Putamen (tissue), 1 donor: ENCODE measurements at regions not wholly inside any gene's neighbourhood (a gene's known extent, or its start where the extent isn't known, plus 50 kb on each side); places are given as distances from the start of the nearest gene placed in this dataset.
"Not testable (repeated sequence)": the region's sequence is repeated elsewhere in the genome, so short reads cannot be mapped to it uniquely, and the experiment has no call there.

ENCODE experiments used
- DNase-seq: peaks from one replicate; pipeline ENCODE4 v3.0.0-alpha.2; 2016; ENCODE audit warnings: low spot score

DNA sequence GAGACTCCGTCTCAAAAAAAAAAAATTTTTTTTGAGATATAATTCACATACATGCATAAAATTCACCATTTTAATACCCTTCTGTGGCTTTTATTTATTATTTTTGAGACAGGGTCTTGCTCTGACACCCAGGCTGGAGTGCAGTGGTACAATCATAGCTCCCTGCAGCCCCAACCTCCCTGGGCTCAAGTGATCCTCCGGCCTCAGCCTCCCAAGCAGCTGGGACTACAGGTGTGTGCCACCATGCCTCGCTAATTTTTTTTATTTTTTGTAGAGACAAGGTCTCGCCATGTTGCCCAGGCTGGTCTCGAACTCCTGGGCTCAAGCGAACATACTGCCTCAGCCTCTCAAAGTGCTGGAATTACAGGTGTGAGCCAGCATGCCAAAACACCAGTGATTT, 305.9 kb downstream of the GOLGA6L6 start:
- DNase-seq, result not testable (repeated sequence)

DNA sequence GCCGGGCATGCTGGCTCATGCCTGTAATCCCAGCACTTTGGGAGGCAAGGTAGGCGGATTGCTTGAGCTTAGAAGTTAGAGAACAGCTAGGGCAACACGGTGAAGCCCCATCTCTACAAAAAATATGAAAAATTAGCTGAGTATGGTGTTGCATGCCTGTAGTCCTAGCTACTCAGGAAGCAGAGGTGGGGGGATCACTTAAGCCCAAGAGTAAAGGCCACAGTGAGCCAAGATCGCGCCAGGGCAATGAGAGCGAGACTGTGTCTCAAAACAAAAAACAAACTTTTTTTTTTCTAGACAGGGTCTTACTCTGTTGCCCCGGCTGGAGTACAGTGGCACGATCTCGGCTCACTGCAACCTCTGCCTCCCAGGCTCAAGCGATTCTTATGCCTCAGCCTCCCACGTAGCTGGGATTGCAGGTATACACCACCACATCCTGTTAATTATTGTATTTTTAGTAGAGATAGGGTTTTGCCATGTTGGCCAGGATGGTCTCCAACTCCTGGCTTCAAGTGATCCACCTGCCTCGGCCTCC, 307.5 kb downstream of the GOLGA6L6 start:
- not testable (repeated sequence) for DNase-seq

DNA sequence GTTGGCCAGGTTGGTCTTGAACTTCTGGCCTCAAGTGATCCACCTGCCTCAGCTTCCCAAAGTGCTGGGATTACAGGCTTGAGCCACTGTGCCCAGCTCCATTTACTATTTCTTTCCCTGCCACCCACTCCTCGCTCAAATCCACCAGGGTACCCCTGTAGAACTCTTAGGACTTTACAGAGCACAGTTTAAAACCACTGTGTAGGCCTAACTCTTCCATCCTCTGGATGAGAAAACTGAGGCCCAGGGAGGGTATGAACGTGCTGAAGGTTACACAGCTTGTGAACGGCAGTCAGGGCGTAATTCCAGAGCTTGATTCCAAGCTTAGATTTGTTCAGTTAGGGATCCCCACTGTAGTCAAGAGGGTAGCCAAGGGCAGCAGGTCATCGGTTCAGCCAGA, 309.1 kb downstream of the GOLGA6L6 start:
- DNase-seq, result not testable (repeated sequence)

DNA sequence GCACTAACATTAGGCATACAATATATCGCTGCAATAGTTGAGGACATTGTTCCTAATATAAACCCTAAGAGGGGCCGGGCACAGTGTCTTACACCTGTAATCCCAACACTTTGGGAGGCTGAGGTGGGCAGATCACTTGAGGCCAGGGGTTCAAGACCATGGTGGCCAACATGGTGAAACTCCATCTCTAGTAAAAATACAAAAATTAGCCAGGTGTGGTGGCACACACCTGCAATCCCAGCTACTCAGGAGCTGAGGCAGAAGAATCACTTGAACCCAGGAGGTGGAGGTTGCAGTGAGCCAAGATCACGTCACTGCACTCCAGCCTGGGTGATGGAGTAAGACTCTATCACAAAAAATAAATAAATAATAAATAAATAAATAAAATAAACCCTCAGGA, 310.9 kb downstream of the GOLGA6L6 start:
- not testable (repeated sequence) for DNase-seq

DNA sequence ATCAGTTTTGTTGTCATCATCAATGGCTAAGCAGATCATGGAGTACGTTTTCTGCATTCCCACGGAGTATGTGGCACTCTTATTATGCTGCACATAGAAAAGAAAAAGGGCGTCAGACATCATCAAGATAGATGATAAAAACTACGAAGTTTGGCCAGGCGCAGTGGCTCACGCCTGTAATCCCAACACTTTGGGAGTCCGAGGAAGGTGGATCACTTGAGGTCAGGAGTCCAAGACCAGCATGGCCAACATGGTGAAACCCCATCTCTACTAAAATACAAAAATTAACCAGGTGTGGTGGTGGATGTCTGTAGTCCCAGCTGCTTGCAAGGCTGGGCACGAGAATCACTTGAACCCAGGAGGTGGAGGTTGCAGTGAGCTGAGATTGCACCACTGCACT, 312.8 kb downstream of the GOLGA6L6 start:
- not testable (repeated sequence) for DNase-seq

DNA sequence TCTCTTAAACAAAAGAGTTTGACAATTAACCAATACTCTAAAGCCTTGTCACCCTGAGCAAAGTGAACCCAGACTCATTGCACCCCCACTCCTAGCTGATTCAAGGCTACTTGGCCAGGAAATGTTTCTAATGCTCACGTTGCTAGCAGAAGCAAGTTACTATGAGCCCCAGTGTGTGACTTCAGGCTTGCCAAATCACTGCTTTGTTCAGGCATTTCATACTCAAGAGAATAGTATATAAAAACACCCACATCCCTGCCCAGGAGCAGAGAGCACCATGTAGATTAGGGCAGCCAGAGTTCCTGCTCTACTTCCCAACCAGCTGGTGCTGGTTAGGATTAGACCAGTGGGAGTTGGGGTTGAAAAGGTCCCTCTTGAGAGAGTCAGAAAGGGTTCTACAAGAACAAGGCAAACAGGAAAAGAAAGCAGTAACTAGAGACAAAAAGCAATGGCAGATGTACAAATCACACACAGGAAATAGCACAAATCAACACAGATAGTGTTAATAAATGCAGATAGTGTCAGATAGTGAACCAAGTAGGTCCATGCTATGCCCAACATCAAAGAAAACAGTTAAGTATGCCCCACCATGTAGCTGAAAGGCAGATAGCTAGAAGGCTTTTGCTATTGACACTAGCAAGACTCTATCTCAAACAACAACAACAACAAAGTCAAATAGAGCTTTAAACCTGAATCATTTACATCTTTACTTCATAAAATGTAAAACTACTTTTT, 314.3 kb downstream of the GOLGA6L6 start:
- not testable (repeated sequence) for DNase-seq

DNA sequence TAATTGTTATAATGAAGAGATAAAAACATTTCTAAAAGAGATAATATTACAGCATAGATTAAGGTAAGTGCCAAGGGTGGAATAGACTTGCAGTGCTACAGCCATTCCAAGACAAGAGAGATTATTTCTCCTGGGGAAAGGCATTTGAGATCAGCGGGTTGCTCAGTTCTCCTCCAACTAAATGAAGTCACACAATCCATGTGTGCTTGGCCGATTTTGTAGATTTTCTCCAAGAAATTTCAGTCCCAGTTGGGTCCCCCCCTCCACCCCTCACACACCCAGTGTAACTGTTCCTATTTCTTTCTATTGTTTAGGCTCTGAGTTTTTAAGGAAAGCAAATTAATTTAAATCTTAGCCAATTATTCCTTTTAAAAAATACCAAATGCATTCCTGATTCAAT, 315.1 kb downstream of the GOLGA6L6 start:
- not testable (repeated sequence) for DNase-seq

DNA sequence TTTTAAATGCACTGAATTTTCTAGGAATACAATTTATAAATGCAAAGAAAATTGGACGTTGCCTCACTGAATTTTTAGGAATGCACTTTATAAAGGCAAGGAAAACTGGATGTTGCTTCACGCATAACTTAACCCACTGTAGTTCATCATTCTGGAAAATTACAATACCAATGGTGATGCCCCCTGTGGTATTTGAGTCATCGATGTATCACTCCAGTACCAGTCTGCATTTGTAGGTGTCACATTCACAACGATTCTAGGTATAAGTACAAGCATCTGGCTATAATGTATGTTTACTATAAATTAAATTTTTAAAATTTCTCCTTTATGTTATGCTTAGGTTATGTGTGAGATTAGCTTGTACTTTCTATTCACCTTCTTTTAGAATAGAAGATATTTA, 320.5 kb downstream of the GOLGA6L6 start:
- not testable (repeated sequence) for DNase-seq

DNA sequence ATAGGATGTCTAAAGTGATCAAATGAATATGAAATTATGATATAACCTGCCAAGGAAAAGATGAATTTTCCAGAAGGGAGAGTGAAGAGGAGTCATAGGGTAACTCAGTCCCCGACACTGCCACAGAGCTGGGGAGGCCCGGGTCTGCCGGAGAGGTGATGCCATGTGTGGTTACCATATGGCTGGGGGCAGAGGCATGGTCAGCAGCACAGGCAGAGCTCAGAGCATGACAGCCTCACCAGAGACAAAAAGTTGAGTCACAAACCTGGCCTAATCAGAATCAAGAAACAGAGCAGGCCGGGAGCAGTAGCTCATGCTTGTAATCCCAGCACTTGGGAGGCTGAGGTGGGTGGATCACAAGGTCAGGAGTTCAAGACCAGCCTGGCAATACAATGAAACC, 322.4 kb downstream of the GOLGA6L6 start:
- DNase-seq, result not testable (repeated sequence)

DNA sequence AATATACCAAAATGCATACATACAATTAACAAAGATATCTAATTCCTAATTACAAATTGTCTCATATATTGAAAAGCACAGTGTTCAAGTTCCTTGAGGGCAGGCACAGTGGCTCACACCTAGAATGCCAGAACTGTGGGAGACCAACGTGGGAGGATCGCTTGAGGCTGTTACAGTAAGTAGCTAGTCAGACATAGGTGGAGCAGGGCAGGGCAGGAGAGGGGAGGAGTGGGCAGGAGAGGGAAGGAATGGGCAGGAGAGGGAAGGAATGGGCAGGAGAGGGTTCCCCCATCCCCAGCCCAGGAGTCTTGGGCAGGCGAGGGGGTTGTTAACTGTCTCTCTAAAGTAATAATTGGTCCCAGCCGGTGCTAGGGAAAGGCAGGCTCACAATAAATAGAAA, 325.9 kb downstream of the GOLGA6L6 start:
- DNase-seq, result not testable (repeated sequence)

DNA sequence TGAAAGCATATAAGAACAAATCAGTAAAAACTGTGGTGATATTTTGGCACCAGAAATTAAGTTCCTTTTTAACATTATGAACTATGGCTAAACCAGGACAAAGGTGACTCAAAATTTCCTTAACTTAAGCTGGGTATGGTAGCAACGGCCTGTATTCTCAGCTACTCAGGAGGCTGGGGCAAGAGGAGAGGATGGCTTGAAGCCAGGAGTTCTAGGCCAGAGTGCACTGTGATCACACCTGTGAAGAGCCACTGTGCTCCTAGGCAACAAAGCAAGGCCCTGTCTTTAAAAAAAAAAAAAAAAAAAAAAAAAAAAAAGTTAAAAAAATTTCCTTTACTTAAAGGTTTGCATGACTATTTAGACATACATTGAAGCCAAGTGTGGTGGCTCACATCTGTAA, 327.5 kb downstream of the GOLGA6L6 start:
- DNase-seq, result not testable (repeated sequence)

DNA sequence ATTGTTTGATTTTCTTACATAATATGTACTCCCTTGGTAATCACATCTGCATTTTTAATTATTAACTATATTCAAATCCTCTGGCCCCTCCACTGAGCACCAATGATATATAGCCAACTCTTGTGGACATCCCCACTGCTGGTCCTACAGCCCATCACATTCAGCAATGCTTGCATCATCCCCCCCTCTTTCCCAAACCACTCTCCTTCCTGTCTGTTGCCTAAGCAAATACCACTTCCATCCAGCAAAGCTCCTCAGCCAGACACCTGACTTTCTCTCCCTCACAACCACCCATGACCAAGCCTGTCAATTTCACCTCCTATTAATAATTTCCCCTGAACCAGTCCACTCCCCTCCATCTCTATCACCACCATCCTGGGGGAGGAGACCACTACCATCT, 330.1 kb downstream of the GOLGA6L6 start:
- not testable (repeated sequence) for DNase-seq

DNA sequence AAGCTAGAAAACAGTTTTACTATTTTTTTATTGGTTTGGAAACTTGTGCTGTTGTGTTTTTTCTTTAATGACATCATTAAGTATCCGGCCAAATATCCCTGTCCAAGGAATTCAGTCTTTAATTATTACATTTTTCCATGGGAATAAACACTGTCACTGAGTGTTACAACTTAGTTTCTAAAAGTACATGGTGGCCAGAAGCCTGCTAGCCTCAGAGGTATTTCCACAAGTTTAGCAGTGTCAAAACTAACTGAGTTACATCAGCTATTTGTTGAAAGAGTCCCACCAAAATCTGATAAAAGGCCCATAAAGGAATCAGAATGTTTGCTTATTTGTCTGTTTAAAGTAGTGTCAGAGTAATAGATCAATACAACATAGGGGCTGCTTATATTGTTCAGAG, 331.6 kb downstream of the GOLGA6L6 start:
- not testable (repeated sequence) for DNase-seq

DNA sequence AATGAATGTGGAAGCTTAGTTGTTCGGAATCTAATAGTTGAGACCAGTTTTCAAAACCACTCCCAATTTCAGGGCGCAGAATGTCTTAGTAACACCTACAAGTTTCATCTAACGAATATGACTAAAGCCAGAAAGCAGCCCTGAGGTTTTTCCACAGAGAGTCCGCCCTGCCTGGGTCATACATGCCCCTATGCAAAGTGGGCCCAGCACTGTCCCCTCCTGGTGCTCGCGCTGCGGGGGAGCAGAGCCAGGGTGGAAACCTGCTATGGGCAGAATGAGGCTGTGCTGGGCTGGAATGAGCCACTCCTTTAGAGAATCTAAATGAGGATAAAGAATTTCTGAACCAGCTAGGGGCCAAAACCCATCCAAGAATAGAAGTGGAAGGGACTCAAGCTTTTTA, 334.0 kb downstream of the GOLGA6L6 start:
- DNase-seq, result peak; percentile 10

DNA sequence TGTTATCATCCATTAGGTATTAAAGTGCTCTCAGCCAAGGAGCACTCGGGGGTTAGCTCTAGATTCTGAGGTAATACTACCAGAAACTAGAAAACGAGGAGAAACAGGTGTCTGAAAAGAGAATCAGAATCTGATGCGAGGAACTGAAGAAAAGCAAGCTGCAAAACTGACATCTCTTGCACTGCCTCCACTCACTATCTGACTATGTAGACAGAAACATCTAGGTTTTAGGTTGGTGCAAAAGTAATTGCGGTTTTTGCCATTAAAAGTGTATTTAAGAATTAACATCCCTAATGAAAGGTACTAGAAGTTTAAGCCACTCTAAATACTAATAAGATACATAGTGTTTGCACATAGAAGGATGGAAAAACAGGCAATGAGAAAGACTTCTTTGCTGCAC, 334.4 kb downstream of the GOLGA6L6 start:
- DNase-seq, result not testable (repeated sequence)

DNA sequence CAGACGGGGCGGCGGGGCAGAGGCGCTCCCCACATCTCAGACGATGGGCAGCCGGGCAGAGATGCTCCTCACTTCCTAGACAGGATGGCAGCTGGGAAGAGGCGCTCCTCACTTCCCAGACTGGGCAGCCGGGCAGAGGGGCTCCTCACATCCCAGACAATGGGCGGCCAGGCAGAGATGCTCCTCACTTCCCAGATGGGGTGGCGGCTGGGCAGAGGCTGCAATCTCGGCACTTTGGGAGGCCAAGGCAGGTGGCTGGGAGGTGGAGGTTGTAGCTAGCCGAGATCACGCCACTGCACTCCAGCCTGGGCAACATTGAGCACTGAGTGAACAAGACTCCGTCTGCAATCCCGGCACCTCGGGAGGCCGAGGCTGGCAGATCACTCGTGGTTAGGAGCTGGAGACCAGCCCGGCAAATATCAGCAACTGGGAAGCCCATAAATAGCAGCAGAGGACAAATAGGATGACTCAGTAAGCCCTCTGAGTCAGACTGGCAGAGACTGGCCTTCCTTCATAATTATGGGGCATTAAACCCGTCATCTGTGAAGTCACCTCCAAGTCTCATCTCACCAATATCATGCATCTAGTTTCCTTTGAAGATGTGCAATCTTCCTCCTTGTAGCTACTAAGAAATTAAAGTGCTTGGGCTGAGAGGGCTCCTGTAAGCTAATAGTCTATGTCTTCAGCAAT, 337.3 kb downstream of the GOLGA6L6 start:
- not testable (repeated sequence) for DNase-seq

DNA sequence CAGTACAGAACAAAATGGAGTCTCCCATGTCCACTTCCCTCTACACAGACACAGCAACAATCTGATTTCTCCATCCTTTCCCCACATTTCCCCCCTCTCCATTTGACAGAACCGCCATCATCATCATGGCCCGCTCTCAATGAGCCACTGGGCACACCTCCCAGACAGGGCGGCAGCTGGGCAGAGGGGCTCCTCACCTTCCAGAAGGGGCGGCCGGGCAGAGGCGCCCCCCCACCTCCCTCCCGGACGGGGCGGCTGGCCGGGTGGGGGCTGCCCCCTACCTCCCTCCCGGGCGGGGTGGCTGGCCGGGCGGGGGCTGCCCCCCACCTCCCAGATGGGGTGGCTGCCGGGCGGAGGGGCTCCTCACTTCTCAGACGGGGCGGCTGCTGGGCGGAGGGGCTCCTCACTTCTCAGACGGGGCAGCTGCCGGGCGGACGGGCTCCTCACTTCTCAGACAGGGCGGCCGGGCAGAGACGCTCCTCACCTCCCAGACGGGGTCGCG, 337.9 kb downstream of the GOLGA6L6 start:
- not testable (repeated sequence) for DNase-seq

DNA sequence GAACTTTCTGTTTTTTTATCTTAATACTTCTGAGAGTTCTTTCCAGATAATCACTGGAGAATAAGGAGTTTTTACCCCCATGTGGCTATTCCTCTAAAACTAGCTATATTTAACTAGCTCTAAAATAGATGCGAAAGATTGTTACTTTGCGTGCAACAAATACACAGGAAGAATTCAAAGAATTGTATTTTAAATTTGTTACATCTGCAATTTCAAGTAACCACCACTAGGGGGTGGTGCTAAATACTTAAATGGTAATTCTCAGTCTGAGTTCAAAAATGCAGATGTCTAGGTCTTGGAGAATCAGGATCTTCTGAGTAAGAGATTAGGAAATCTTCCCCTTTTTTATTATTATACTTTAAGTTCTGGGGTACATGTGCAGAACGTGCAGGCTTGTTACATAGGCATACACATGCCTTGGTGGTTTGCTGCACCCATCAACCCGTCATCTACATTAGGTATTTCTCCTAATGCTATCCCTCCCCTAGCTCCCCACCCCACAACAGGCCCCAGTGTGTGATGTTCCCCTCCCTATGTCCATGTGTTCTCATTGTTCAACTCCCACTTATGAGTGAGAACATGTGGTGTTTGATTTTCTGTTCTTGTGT, 346.9 kb downstream of the GOLGA6L6 start:
- DNase-seq, result not testable (repeated sequence)

DNA sequence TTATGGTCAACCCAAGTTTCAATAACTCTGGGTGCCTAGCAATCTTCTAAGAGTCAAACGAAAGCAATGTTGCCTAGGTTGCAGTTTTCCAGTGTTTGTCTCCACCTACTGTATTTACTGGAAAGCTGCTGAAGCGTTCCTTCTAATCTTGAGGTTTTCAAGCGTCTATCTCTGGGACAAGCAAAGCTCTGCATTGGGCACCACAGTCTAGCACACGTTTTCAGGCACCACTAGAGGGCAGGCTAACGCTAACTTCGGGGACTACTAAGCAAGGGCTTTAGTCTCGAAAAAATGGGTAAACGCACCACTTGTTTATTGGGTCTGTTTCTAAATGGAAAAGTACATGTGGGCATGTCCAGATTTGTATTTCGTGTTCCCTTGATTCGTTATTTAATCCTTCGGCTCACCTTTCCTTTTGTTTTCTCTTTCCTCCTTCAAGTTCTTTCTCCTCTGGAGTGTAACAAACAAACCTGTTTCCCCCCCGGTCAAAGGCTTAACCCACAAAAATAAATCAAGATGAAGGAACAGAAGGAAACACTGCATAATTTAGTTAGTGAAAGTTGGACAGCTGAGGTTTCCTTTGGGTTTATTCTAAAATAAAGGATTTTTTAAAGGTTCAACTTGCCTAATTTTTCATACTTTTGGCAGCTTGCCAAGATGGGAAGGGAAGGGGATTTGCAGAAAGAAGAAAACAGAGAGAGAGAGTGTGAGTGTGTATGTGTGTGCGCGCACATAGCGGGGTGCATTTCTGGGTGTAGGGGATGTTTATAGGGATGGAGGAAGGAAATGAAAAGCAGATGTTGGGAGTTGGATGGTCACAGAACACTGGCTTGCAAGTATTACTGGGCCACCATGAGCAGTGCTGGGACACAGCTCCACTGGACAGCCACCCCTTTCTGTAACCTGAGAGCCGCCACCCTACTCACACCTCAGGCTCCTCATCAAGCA, 348.3 kb downstream of the GOLGA6L6 start:
- not testable (repeated sequence) for DNase-seq

DNA sequence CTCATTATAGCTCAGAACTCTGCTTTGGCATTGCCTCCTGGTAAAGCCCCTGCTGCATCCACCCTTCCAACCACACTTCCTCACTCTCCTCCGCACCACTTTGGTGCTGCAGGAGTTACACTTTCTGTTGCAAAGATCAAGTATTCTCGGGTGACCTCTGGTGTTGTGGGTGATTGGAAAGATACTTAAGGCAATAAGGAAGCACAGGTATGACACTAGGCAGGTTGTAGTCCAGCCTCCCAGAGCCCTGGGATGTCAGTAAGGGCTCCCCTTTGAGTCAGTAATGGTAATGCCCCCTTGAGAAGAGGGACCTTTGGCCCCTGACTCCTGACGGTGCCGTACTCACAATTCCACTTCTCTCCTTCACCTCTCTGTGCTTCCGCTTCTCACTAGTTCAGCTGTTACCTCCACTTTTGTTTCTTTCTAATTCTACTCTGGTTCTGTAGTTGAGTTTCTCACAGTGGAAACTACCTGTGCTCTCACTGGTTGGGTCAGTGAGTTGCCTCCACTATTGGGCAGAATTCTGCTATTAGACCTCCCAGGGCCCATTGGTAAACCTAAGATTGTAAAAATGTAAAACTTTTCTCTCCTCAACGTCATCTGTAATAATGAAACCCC, 350.0 kb downstream of the GOLGA6L6 start:
- not testable (repeated sequence) for DNase-seq

DNA sequence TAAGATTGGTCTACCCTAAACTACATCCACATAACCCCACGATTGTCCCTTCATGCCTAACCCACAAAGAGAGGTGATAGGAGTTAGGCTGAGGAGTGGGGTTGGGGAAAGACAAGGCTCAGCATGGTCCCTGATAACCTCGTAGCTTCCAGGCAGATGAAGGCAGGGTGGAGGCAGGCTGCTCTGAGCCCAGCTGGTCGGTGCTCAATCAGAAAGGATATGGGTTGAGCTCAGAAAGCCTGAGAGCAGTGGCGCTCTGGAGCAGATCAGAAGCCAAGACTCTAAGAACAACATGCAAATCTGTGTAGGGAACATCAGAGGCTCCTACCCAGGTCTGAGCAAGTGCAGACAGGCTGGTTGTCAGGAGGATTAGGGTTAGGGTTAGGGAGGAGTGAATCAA, 353.0 kb downstream of the GOLGA6L6 start:
- DNase-seq, result not testable (repeated sequence)
